Activated naive CD8-positive, alpha-beta T cell treated with anti-CD3 and anti-CD28 coated beads for 36 hours (primary cell): ENCODE measurements at regions not wholly inside any gene's neighbourhood (a gene's known extent, or its start where the extent isn't known, plus 50 kb on each side); places are given as distances from the start of the nearest gene placed in this dataset.

Experiments
- DNase-seq: peaks from one replicate; pipeline ENCODE4 v3.0.0; 2021
- H3K27ac Mint-ChIP-seq: one replicate; pipeline ENCODE4 v1.8.0; 2022; ENCODE audit warnings: mild to moderate bottlenecking, moderate library complexity, mixed read lengths
- H3K27me3 Mint-ChIP-seq: one replicate; pipeline ENCODE4 v1.8.0; 2022; ENCODE audit warnings: mild to moderate bottlenecking, mixed read lengths
- H3K36me3 Mint-ChIP-seq: one replicate; pipeline ENCODE4 v1.8.0; 2021; ENCODE audit warnings: mild to moderate bottlenecking, mixed read lengths
- H3K4me1 Mint-ChIP-seq: one replicate; pipeline ENCODE4 v1.8.0; 2021; ENCODE audit warnings: mixed read lengths
- H3K4me3 Mint-ChIP-seq: one replicate; pipeline ENCODE4 v1.8.0; 2022; ENCODE audit warnings: mild to moderate bottlenecking, moderate library complexity, mixed read lengths
- H3K9me3 Mint-ChIP-seq: one replicate; pipeline ENCODE4 v1.8.0; 2022; ENCODE audit warnings: mixed read lengths

DNA sequence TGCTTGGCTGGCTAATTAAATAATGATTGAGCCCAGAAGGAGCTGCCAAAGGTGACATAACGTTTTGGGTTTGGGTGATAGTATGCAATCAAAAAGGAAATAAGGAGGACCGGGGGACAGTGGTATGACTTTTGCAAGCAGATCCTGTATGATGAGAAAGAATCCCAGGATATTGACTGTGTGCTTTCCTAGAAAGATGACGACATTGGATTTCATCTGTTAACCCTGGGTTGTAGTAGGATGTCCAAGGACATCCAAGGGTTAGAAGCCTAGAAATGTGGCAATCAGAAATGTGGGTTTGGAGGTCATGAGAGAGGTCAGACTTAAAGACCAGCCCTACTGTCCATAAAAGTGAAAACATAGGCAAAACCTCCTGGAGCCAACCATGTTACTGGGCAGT lies 50.3 kb upstream of the HMHB1 start:
- H3K36me3 Mint-ChIP-seq: no peaks in the 10 kb centered on the region
- no peaks in the 10 kb centered on the region for H3K9me3 Mint-ChIP-seq
- H3K27me3 Mint-ChIP-seq: peaks cover 5% of the 10 kb centered on the region
- no peak for DNase-seq
- no peak overlapping the region for H3K27ac Mint-ChIP-seq
- peaks cover 5% of the 10 kb centered on the region for H3K4me1 Mint-ChIP-seq
- H3K4me3 Mint-ChIP-seq: no peak overlapping the region

GRCh38 chr5:143760755-143761154 lies 51.2 kb upstream of the HMHB1 start:
- Mint-ChIP-seq H3K27me3 (no peaks in the 10 kb centered on the region), H3K27ac (no peak overlapping the region), H3K36me3 (no peaks in the 10 kb centered on the region), H3K4me3 (no peak overlapping the region), H3K4me1 (peaks cover 5% of the 10 kb centered on the region), H3K9me3 (no peaks in the 10 kb centered on the region)
- no peak for DNase-seq

- Mint-ChIP-seq H3K9me3 (no peaks in the 10 kb centered on the region), H3K4me3 (no peak overlapping the region), H3K36me3 (no peaks in the 10 kb centered on the region), H3K4me1 (peaks cover 5% of the 10 kb centered on the region), H3K27me3 (no peaks in the 10 kb centered on the region), H3K27ac (no peak overlapping the region)
- no peak for DNase-seq
Measured at GRCh38 chr5:143760131-143760505, 51.8 kb upstream of the HMHB1 start.

GRCh38 chr5:143759396-143760130 lies 52.4 kb upstream of the HMHB1 start:
- Mint-ChIP-seq H3K27ac (no peak overlapping the region), H3K4me3 (no peak overlapping the region), H3K36me3 (no peaks in the 10 kb centered on the region), H3K27me3 (no peaks in the 10 kb centered on the region), H3K4me1 (peaks cover 5% of the 10 kb centered on the region), H3K9me3 (no peaks in the 10 kb centered on the region)
- DNase-seq: no peak

- no peak for DNase-seq
- Mint-ChIP-seq H3K9me3 (no peaks in the 10 kb centered on the region), H3K4me3 (no peak overlapping the region), H3K36me3 (no peaks in the 10 kb centered on the region), H3K4me1 (peaks cover 5% of the 10 kb centered on the region), H3K27me3 (no peaks in the 10 kb centered on the region), H3K27ac (no peak overlapping the region)
Measured at GRCh38 chr5:143758750-143759149, 53.2 kb upstream of the HMHB1 start.

DNA sequence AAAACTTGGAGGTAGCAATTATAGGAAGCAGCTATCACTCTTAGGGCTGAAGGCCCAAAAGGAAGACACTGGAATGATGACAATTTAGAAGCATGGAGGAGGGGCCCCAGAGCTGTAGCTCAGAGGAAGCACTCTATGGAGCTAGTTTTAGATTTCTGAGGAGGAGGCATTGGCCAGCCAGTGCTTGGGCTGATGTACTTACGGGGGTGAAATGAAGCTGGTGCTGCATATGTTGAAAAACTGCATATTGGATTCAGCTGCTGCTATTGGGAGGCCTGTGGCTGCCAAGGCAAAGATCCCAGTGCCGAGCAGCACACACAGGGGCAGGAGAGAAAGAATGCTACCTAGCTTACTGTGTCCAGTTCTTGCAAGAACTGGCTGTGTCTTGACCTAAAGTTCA lies 53.9 kb upstream of the HMHB1 start:
- H3K27me3 Mint-ChIP-seq: no peaks in the 10 kb centered on the region
- no peak overlapping the region for H3K4me3 Mint-ChIP-seq
- no peak for DNase-seq
- H3K9me3 Mint-ChIP-seq: no peaks in the 10 kb centered on the region
- no peaks in the 10 kb centered on the region for H3K36me3 Mint-ChIP-seq
- H3K27ac Mint-ChIP-seq: no peak overlapping the region
- peaks cover 5% of the 10 kb centered on the region for H3K4me1 Mint-ChIP-seq

DNA sequence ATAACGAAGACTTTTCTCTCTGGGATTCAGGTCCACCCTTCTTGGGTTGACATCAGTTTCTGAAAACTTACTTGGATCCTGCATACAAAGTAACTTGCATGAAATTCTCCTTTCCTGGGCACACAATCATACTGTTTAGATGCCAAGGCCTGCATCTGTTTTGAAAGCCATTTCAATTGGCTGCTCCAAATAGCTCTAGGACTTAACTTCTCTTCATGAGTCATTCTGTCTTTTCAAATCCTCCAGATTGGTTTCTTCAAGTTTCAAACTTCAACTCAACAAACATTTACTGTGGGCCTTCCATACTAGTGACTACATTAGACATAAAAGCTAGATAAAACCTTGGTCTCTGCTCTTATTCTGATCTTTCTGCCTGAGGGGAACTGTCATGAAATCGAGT lies 54.8 kb upstream of the HMHB1 start:
- Mint-ChIP-seq H3K36me3 (no peaks in the 10 kb centered on the region), H3K27ac (no peak overlapping the region), H3K4me3 (no peak overlapping the region), H3K27me3 (no peaks in the 10 kb centered on the region), H3K9me3 (no peaks in the 10 kb centered on the region), H3K4me1 (peaks cover 5% of the 10 kb centered on the region)
- DNase-seq: no peak

- H3K27ac Mint-ChIP-seq: no peak overlapping the region
- H3K36me3 Mint-ChIP-seq: no peaks in the 10 kb centered on the region
- no peak for DNase-seq
- peaks cover 3% of the 10 kb centered on the region for H3K27me3 Mint-ChIP-seq
- H3K9me3 Mint-ChIP-seq: no peaks in the 10 kb centered on the region
- H3K4me3 Mint-ChIP-seq: no peak overlapping the region
- H3K4me1 Mint-ChIP-seq: peaks cover 5% of the 10 kb centered on the region
Measured at GRCh38 chr5:143755966-143756365, 56.0 kb upstream of the HMHB1 start.

DNA sequence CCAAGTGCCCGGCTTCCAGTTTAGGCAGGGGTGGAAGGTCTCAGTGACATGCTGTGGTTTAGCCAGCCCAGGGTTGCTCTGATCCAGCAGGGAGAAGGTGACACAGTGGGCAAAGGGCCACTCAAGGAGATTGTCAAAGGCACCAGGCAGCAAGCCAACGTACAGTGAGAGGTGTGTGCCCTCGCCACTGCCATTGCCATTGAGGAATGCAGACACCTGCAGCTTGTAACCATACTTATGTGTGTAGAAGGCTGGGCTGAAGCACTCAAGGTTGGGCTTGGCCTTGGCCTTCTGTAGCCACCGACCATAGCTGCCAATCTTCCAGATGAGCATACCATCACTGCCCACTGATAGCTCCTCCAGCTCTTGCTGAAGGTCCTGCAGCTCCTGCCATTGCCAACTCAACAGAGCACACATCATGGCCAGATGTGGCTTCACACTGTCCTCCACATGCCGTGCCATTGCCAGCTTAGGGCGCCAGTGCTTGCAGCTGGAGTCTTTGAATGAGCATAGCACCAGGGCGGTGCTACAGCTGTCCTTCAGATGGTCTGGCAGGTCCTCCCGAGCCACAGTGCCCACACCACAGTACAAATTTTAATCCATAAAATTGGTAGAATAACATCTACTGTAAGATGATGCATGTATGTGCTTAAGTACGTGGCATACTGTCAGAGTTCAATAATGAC lies 59.7 kb upstream of the HMHB1 start:
- Mint-ChIP-seq H3K36me3 (no peaks in the 10 kb centered on the region), H3K27ac (no peak overlapping the region), H3K27me3 (peaks cover 5% of the 10 kb centered on the region), H3K4me3 (no peak overlapping the region), H3K9me3 (no peaks in the 10 kb centered on the region), H3K4me1 (no peaks in the 10 kb centered on the region)
- no peak for DNase-seq

DNA sequence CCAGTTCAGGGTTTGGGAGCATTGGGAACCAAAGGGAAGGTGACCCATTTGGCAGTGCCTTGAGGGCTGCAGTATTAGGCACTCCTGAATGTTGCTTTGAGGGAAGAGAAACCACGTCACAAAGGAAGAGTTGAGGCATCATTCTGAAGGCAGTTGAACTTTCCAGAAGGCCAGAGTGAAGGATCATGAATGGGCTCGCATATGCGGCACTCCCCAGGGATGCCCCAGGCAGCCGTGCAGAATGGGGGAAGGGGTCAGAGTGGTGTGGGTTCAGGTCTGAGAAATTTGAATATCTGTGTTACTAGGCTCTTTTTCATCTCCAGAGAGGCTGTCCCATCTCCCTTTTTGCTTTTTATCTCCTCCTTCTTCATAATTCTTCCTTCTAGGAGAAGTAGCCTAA lies 60.6 kb upstream of the HMHB1 start:
- Mint-ChIP-seq H3K27ac (no peak overlapping the region), H3K4me3 (no peak overlapping the region), H3K9me3 (no peaks in the 10 kb centered on the region), H3K4me1 (no peaks in the 10 kb centered on the region), H3K27me3 (peaks cover 5% of the 10 kb centered on the region), H3K36me3 (no peaks in the 10 kb centered on the region)
- DNase-seq: no peak

DNA sequence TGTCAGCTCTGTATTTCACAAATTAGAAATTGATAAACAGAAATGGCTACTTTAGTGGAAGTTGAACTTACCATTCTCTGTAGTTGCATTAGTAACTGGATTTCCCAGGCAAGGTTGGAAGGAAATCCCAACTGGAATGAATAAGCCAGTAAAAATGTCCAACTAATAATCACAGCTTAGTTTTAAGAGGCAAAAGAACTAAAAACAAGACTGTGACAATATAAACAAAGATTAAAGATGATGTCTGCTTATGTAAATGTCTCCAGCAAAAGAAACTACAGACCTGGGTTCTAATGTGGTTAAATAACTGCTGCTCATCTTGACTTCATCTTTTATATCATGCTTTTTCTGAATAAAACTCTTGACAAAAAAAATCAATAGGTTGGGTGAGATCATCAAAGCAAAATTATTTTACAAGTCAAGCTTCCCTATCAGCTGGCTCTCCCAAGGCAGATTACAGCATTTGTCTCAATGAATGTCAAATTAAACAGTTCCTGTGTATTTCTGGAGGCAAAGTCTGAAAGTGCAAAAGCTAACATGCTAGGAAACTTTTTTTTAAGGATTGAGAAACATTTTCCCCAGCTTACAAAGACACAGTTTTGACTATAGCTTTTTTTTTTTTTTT lies 62.3 kb upstream of the HMHB1 start:
- no peaks in the 10 kb centered on the region for H3K9me3 Mint-ChIP-seq
- H3K4me3 Mint-ChIP-seq: no peak overlapping the region
- no peaks in the 10 kb centered on the region for H3K4me1 Mint-ChIP-seq
- H3K27ac Mint-ChIP-seq: no peak overlapping the region
- DNase-seq: no peak
- peaks cover 5% of the 10 kb centered on the region for H3K27me3 Mint-ChIP-seq
- no peaks in the 10 kb centered on the region for H3K36me3 Mint-ChIP-seq

GRCh38 chr5:143748516-143748915 lies 63.4 kb upstream of the HMHB1 start:
- Mint-ChIP-seq H3K9me3 (no peaks in the 10 kb centered on the region), H3K4me1 (no peaks in the 10 kb centered on the region), H3K36me3 (no peaks in the 10 kb centered on the region), H3K4me3 (no peak overlapping the region), H3K27ac (no peak overlapping the region), H3K27me3 (peaks cover 5% of the 10 kb centered on the region)
- no peak for DNase-seq

DNA sequence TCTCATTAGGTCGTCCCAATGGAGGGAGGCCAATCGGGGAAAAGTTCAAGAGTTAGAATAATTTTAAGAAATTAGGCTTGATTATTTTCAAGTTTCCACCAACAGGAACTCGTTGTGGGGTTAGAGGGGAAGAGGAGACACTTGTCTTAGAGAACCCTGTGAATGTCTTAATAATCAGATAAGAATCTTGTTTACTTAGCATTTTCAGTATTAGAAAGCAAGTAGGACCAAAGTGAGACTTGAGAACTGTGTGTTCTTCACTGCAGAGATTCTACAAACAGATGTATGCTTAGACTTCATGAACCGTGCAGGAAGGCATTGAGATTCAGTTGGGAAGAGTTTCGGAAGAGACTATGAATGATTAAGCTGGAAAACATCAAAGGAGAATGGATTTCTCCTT lies 69.0 kb upstream of the HMHB1 start:
- Mint-ChIP-seq H3K4me1 (peaks cover 2% of the 10 kb centered on the region), H3K27me3 (no peaks in the 10 kb centered on the region), H3K36me3 (no peaks in the 10 kb centered on the region), H3K4me3 (no peak overlapping the region), H3K27ac (no peak overlapping the region), H3K9me3 (no peaks in the 10 kb centered on the region)
- no peak for DNase-seq

DNA sequence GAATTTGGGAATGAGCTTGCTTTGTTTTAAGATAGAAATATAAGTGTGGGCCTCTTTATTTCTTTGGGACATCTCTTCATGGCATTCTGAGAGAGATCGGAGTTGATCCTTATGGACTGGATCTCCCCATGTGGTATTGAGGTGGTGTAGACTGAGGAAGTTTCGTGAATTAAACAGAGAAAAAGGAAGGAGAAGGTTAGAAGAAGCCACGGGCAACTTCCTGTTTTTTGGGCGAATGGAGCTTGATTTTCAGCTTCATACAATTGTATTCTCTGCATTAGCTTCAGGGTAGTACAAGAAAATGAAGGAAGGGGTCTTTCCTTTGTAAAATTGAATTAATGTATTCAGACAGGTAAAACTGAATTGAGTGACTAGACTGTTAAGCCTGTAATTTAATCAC lies 70.5 kb upstream of the HMHB1 start:
- Mint-ChIP-seq H3K27ac (no peak overlapping the region), H3K4me3 (no peak overlapping the region), H3K27me3 (no peaks in the 10 kb centered on the region), H3K9me3 (no peaks in the 10 kb centered on the region), H3K36me3 (no peaks in the 10 kb centered on the region), H3K4me1 (peaks cover 2% of the 10 kb centered on the region)
- DNase-seq: no peak

- Mint-ChIP-seq H3K9me3 (no peaks in the 10 kb centered on the region), H3K4me1 (peaks cover 2% of the 10 kb centered on the region), H3K4me3 (no peak overlapping the region), H3K36me3 (no peaks in the 10 kb centered on the region), H3K27ac (no peak overlapping the region), H3K27me3 (no peaks in the 10 kb centered on the region)
- DNase-seq: no peak
Measured at GRCh38 chr5:143740956-143741355, 71.0 kb upstream of the HMHB1 start.

DNA sequence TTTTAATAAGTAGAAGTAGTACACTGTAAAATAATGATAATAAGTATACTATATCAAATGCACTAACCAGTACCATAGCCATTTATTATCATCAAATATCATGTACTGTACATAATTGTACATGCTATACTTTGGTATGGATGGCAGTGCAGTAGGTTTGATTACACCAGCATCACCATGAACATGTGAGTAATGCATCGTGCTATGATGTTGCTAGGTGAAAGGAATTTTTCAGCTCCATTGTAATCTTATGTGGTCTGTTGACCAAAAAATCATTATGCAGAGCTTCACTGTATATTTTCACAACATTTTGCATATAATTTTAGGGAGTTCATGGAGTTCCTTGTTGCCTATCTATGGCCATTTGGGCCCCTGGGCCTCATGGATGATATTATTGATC lies 72.2 kb upstream of the HMHB1 start:
- peaks cover 2% of the 10 kb centered on the region for H3K4me1 Mint-ChIP-seq
- H3K27me3 Mint-ChIP-seq: no peaks in the 10 kb centered on the region
- no peaks in the 10 kb centered on the region for H3K36me3 Mint-ChIP-seq
- no peak overlapping the region for H3K4me3 Mint-ChIP-seq
- no peaks in the 10 kb centered on the region for H3K9me3 Mint-ChIP-seq
- DNase-seq: no peak
- no peak overlapping the region for H3K27ac Mint-ChIP-seq
